Endodermal cell (in vitro differentiated cells): ENCODE measurements at regions not wholly inside any gene's neighbourhood (a gene's known extent, or its start where the extent isn't known, plus 50 kb on each side); places are given as distances from the start of the nearest gene placed in this dataset.

Source experiments
- DNase-seq: peaks from one replicate; pipeline ENCODE4 v3.0.0-alpha.2; 2017
- H3K27ac ChIP-seq: 2 replicates; pipeline ENCODE4 v1.5.1; 2013; ENCODE audit warnings: mild to moderate bottlenecking, low read depth, low read length, moderate library complexity
- H3K27me3 ChIP-seq: 2 replicates; pipeline ENCODE4 v1.6.1; 2013; ENCODE audit warnings: mild to moderate bottlenecking, low read length, moderate library complexity; ENCODE audit not compliant: insufficient read depth, control insufficient read depth, poor library complexity, severe bottlenecking
- H3K36me3 ChIP-seq: 2 replicates; pipeline ENCODE4 v1.7.0; 2013; ENCODE audit warnings: mild to moderate bottlenecking, low read length, moderate library complexity; ENCODE audit not compliant: control insufficient read depth, insufficient read depth
- H3K4me1 ChIP-seq: one replicate; pipeline ENCODE4 v1.7.0; 2013; ENCODE audit warnings: low read length; ENCODE audit not compliant: control insufficient read depth, insufficient read depth
- H3K4me3 ChIP-seq: 2 replicates; pipeline ENCODE4 v1.5.1; 2013; ENCODE audit warnings: mild to moderate bottlenecking, low read length, moderate library complexity
- H3K9ac ChIP-seq: 2 replicates; pipeline ENCODE4 v1.6.1; 2013; ENCODE audit warnings: mild to moderate bottlenecking, low read length, moderate library complexity; ENCODE audit not compliant: poor library complexity, severe bottlenecking; ENCODE audit errors: extremely low read depth
- H3K9me3 ChIP-seq: 2 replicates; pipeline ENCODE4 v1.6.1; 2013; ENCODE audit warnings: mild to moderate bottlenecking, low read length, moderate library complexity; ENCODE audit not compliant: control insufficient read depth
- H3K27ac Mint-ChIP-seq: 2 replicates; pipeline ENCODE4 v1.8.0; 2020; ENCODE audit warnings: mixed read lengths
- H3K27me3 Mint-ChIP-seq: 2 replicates; pipeline ENCODE4 v1.8.0; 2021; ENCODE audit warnings: mild to moderate bottlenecking, mixed read lengths; ENCODE audit not compliant: insufficient read depth
- H3K36me3 Mint-ChIP-seq: 2 replicates; pipeline ENCODE4 v1.8.0; 2020; ENCODE audit warnings: low read depth, mixed read lengths
- H3K4me1 Mint-ChIP-seq: 2 replicates; pipeline ENCODE4 v1.8.0; 2020; ENCODE audit warnings: mixed read lengths
- H3K4me3 Mint-ChIP-seq: 2 replicates; pipeline ENCODE4 v1.8.0; 2020; ENCODE audit warnings: mild to moderate bottlenecking, moderate library complexity, mixed read lengths
- H3K9me3 Mint-ChIP-seq: 2 replicates; pipeline ENCODE4 v1.8.0; 2020; ENCODE audit warnings: mild to moderate bottlenecking, mixed read lengths
- CTCF ChIP-seq: fragments of 200-600 bp; sonication (generic); conservative IDR thresholded peaks from 2 replicates; pipeline ENCODE4 v1.5.0; 2021; ENCODE audit warnings: antibody characterized with exemption, mild to moderate bottlenecking
- WGBS, 2 experiments: methylation state at CpG; one replicate each; pipeline versions ENCODE4 v1.1.5 to v1.1.7; 2013; ENCODE audit warnings: missing lambda C conversion rate in 2 of 2, mixed read lengths in 1 of 2; ENCODE audit not compliant: insufficient coverage in 1 of 2, insufficient read length in 1 of 2; 5-methylcytosine and 5-hydroxymethylcytosine counted together

DNA sequence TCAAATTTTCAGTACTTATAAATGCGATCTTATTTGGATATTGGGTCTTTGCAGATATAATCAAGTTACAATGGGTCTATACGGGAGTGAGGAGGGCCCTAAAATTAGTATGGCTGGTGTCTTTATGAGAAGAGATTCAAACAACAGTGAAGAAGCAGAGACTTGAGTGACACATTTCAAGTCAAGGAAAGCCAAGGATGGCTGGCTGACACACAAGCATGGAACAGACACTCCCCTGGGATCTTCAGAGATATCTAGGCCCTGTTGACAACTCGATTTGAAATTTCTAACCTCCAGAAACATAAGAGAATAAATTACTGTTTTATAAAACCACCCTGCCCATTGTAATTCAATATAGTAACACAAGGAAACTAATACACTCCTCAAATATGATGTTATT lies 1886.0 kb upstream of the PCDH7 start:
- WGBS, 2 experiments, result 95% methylated on average over 3 of the region's 3 CpGs; no CpG with 5 or more reads in 1 of the 2 experiments
- Mint-ChIP-seq H3K27me3 (peaks cover 3% of the 10 kb centered on the region), H3K27ac (no peak overlapping the region), H3K4me3 (no peak overlapping the region), H3K4me1 (peaks cover 6% of the 10 kb centered on the region), H3K36me3 (no peaks in the 10 kb centered on the region), H3K9me3 (no peaks in the 10 kb centered on the region)
- no peaks in the 10 kb centered on the region for H3K36me3 ChIP-seq
- peaks cover 10% of the 10 kb centered on the region for H3K4me1 ChIP-seq
- H3K9me3 ChIP-seq, result no peaks in the 10 kb centered on the region
- no peak overlapping the region for H3K4me3 ChIP-seq
- no peak overlapping the region for H3K9ac ChIP-seq
- H3K27me3 ChIP-seq, result no peaks in the 10 kb centered on the region
- no peak overlapping the region for H3K27ac ChIP-seq
- no peak for DNase-seq
- TF ChIP-seq CTCF, result no peak

DNA sequence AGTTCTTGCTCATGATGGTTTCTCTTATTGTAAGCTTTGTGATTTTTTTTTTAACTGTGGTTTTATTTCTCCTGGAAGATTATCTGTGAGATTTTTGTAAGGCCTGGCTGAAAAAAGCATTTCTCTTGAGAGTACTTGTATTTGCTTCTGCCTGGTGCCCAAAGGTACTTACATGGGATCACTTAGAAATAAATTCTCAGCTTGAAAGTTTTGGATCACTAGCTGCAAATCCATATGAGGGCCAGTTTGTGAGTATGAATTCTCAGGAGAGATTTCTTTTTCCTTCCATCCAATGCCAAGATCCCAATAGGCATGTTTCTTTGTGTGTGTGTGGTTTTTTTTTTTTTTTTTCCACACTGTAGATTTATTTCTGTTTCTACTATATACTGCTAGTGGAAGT lies 1884.7 kb upstream of the PCDH7 start:
- DNase-seq, result no peak
- no peaks in the 10 kb centered on the region for H3K36me3 Mint-ChIP-seq
- peaks cover 6% of the 10 kb centered on the region for H3K4me1 Mint-ChIP-seq
- H3K9ac ChIP-seq, result no peak overlapping the region
- H3K27me3 ChIP-seq, result no peaks in the 10 kb centered on the region
- H3K4me3 Mint-ChIP-seq, result no peak overlapping the region
- H3K36me3 ChIP-seq, result no peaks in the 10 kb centered on the region
- no peaks in the 10 kb centered on the region for H3K9me3 Mint-ChIP-seq
- H3K4me1 ChIP-seq, result peaks cover 10% of the 10 kb centered on the region
- H3K27me3 Mint-ChIP-seq, result peaks cover 3% of the 10 kb centered on the region
- H3K27ac ChIP-seq, result no peak overlapping the region
- H3K27ac Mint-ChIP-seq, result no peak overlapping the region
- H3K9me3 ChIP-seq, result no peaks in the 10 kb centered on the region
- H3K4me3 ChIP-seq, result no peak overlapping the region
- no peak for TF ChIP-seq CTCF

DNA sequence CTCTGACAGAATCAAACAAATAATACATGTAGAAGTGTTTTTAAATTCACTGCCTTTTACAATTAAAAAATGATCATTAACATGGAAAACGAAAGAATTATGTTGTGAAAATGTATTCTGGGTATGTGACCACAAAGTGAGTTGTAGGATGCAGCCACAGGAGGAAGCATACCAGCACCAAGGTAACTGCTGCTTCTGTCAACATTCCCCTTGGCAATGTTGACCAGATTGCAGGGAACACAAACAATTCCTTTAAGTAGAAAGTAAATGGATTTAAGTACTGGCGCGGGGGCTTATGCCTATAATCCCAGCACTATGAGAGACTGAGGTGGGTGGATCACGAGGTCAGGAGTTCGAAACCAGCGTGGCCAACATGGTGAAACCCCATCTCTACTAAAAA lies 1877.9 kb upstream of the PCDH7 start:
- Mint-ChIP-seq H3K4me3 (no peak overlapping the region), H3K27me3 (peaks cover 26% of the 10 kb centered on the region), H3K9me3 (peaks cover 5% of the 10 kb centered on the region), H3K4me1 (peaks cover 7% of the 10 kb centered on the region), H3K27ac (no peak overlapping the region), H3K36me3 (no peaks in the 10 kb centered on the region)
- Histone ChIP-seq H3K9ac (peak overlapping the region; percentile 13), H3K4me3 (no peak overlapping the region), H3K4me1 (peaks cover 4% of the 10 kb centered on the region), H3K36me3 (no peaks in the 10 kb centered on the region), H3K27ac (no peak overlapping the region), H3K9me3 (peaks cover 4% of the 10 kb centered on the region), H3K27me3 (no peaks in the 10 kb centered on the region)
- peak; percentile 42 for TF ChIP-seq CTCF
- WGBS, 2 experiments, result 81% methylated on average over 6 of the region's 6 CpGs; no CpG with 5 or more reads in 1 of the 2 experiments
- DNase-seq, result no peak
